Activated CD4-positive, alpha-beta T cell treated with anti-CD3 and anti-CD28 coated beads, Interleukin-2, amount 50 U/mL, for 16 hours (primary cell): ENCODE measurements at regions not wholly inside any gene's neighbourhood (a gene's known extent, or its start where the extent isn't known, plus 50 kb on each side); places are given as distances from the start of the nearest gene placed in this dataset.
"Not testable (repeated sequence)": the region's sequence is repeated elsewhere in the genome, so short reads cannot be mapped to it uniquely, and the experiment has no call there.

ENCODE experiments used
- DNase-seq: peaks from one replicate; pipeline ENCODE4 v3.0.0-alpha.2; 2020

DNA sequence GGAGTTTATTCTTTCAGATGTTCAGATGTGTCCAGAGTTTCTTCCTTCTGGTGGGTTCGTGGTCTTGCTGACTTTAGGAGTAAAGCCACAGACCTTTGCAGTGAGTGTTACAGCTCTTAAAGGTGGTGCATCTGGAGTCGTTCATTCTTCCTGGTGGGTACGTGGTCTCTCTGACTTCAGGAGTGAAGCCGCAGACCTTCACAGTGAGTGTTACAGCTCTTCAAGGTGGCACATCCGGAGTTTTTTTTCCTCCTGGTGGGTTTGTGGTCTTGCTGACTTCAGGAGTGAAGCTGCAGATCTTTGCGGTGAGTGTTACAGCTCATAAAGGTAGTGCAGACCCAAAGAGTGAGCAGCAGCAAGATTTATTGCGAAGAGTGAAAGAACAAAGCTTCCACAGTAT, 1263.2 kb downstream of the REEP3 start:
- DNase-seq, result not testable (repeated sequence)

DNA sequence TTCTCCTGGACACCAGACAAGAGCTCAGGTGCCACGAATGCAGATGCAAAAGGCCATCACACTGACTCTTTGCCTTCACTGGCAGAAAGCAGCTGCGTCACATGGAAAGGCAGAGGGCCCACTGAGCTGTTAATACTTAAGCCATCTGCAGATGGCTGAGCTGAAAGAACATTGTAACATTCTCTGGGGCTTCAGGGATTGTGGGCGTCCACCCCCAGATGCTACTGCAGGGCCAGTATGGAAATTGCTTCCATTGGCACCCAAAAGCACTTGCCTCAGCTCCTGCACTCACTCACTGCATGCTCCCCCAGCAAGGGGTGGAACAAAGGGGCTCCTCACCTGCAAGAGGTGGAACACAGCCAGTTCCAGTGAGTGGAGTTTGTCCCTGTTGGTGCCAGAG, 1264.6 kb downstream of the REEP3 start:
- DNase-seq, result no peak

DNA sequence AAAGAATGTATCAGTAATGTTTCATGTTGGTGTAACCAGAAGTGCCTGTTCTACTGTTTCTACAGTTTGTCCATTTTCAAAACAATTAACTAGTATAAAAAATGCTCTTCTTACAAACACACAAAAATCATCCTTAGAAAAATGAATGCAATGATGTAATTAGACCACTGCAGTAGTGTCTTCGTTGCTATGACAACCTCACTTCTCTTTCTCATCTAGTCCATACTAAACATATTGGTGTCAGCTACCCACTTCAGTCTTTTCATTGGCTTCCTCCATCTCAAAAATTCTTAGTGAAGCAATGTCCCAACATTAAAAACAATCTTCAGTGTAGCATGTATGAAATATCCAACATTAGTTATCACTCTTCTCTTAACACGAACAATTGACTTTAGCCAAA, 1265.8 kb downstream of the REEP3 start:
- DNase-seq, result no peak

DNA sequence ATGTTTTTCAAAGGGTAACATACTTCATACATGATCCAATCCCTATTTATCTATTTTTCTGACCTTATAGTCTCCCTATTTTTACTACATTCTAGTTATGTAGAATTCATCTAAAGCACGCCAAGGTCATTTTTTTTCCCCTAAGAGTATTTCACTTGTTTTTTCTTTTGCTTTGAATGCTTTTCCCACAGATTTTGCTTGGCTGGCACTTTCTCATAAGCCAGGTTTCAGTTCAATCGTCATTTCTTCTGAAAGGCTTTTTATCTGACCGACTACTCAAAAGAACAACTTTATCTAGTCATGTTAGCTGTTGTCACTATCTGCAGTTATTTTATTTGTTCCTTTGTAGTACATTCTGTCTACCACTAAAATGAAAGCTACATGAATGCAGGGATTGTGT, 1274.6 kb downstream of the REEP3 start:
- DNase-seq, result no peak

DNA sequence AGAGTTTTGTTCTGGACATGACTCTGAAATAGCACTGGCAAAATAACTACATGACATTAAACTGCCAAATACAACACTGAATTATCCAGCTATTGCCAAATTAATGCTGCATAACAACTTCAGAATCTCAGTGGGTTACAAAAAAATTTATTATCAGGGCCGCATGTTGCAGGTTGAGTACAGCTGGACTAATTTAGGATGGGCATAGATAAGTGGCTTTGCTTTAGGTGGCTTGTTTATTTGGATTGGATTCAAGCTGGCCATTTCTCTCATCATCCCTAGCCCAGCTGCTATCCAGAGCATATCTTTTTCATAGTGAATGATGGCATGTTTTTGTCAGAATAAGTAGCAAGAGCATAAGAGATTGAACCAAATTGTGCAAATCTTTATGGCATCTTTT, 1277.1 kb downstream of the REEP3 start:
- no peak for DNase-seq

DNA sequence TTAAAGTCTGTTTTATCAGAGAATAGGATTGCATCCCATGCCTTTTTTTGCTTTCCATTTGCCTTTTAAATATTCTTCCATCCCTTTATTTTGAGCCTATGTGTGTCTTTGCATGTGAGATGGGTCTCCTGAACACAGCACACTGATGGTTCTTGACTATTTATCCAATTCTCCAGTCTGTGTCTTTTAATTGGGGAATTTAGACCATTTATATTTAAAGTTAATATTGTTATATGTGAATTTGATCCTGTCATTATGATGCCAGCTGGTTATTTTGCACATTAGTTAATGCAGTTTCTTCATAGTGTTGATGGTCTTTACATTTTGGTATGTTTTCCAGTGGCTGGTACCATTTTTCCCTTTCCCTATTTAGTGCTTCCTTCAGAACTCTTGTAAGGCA, 1287.0 kb downstream of the REEP3 start:
- not testable (repeated sequence) for DNase-seq

DNA sequence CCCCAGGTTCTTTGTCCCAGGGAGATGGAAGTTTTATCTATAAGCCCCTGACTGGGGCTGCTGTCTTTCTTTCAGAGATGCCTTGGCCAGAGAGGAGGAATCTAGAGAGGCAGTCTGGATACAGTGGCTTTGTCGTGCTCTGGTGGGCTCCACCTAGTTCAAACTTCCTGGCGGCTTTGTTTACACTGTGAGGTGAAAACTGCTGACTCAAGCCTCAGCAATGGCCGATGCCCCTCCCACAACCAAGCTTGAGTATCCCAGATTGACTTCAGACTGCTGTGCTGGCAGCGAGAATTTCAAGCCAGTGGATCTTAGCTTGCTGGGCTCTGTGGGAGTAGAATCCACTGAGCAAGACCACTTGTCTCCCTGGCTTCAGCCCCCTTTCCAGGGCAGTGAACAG, 1288.8 kb downstream of the REEP3 start:
- not testable (repeated sequence) for DNase-seq

DNA sequence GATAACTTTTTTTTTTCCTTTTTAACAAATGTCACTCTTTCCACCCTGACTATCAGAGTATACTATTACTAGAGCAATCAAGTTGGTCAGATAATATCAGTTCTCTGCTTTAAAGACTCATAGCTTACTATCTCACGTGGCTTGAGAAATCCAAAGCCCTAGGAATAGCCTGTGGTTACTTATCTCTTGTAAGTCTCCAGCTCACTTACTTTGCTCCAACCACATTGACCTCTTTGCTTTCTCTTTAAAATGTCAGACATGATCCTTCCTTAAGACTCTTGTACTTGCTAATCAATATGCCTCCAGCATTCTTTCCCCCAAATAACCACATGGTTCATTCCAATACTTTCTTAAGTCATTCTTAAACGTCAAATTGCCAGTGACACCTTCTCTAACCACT, 1292.2 kb downstream of the REEP3 start:
- DNase-seq, result no peak

DNA sequence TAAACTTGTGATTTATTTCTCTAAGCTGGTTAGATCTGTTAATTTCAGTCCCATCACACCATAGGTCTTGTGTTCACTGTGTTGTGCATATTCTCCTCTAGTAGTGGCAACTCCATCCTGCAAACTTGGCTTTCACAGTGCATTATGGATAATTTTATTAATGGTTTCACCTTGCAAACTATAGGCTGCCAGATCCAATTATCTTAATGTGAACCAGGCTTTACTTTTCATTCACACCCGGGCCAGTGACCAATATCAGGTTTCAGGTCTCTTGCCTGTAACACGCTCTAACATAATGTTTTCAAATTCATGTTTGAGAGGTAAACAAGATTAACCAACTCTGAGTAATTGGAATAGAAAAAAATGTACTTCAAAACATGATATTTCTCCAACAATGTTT, 1293.0 kb downstream of the REEP3 start:
- DNase-seq, result no peak

DNA sequence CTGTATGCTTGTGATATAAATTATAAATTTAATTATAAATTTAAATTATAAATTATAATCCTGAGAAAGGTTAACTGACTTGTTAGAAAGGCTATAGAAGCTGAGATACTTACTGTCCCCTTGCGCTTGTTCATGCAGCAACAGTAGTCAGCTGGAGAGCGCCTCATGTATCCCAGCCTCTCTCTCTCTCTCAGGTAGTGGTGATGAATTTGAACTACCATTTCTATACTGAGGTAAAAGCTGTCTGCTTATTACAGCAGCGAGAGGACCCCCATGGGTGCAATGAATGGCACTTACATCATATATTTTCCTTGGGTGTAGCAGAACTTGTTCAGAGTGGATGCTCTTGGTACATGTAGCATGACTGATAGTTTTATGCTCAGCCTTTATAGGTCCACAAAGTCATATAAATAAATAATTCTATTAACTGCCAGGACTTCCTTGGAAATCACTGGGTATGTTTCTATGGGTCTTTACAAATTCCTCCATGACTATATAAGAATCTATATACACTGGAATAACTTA, 1308.7 kb downstream of the REEP3 start:
- DNase-seq, result no peak

DNA sequence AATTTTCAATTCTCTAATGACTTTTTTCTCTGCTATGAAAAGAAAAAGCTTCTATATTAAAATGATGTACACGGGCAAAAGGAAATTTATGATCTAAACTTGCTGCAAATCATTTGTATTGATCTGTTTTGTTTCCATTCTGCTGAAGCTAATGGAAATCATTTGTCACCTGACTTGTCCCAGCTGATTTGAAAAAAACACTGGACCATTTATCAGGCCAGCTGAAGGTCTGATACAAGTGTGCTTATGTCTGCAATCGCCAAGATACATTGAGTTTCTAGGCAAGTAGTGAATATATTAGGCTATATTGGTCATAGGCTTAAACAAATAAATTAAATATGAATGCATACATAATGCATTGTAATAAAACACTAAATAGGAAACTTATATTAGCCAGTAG, 1309.7 kb downstream of the REEP3 start:
- DNase-seq, result no peak

DNA sequence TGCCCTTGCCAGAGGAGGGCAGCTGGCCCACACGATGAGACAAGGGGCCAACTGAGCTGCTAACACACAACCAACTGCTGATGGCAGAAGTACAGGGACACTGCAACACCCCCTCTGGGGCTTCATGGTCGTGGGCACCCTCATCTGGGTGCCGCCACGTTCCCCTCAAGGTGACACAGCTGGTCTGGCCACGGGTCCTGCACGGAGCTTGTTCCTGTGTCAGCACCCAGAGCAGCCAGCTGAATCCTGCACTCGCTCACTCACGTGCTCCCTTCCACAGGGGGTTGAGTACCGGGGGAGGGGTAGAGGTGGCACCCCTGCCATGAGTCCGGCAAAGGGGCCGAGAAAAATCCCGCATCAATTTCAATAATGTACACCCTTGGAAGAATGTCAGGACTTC, 1319.1 kb downstream of the REEP3 start:
- no peak for DNase-seq

DNA sequence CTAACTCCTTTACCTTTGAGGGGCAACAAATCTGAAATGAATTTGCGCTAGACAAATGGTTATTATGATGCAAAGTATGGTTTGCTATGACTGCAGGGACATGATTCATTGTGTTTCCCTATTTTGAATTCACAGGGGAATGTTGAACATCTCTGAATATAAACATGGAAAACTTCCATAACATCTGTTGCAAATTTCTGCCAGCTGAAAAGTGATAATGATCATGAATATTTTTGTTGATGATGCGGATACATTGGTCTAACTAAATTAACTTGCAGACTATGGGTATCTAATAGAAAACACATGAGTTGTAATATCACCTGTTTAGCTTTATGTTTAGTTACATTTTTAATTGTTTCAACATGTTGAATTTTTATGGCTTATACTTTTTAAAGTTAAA, 1325.5 kb downstream of the REEP3 start:
- no peak for DNase-seq

DNA sequence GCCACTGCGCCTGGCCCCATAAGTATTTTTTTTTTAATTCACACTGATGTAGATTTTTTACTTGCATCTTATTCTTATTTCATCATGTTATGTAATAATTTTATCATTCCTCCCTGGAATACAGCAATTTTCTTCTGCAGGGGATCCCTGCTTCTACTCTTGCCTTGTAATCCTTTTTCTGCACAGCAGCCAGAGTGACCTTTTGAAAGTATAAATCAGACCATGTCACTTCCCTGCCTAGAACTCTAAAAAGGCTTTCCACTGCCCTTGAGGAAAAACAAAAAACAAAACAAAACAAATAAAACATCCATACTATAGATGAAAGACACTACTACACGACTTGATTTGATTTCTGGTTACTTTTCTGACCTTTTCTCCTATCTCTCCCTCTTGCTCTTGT, 1334.7 kb downstream of the REEP3 start:
- no peak for DNase-seq

DNA sequence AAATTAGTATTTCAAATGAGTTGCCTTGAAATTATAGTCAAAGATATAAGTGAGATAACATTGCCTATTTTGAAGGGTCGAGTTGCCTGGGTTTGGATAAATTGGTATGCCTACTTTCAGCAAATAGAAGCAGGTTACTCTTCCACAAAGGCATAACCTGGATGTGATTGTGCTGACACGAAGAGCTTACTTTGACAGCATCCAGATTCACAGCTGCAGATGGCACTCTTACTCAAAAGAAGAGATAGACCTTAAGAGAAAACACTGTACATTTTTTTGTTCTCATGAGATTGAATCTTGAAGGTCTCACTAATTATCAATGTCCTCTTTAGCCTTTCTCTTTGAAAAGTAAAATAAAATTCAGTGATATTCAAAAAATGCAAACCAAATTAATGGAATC, 1338.7 kb downstream of the REEP3 start:
- DNase-seq, result no peak

DNA sequence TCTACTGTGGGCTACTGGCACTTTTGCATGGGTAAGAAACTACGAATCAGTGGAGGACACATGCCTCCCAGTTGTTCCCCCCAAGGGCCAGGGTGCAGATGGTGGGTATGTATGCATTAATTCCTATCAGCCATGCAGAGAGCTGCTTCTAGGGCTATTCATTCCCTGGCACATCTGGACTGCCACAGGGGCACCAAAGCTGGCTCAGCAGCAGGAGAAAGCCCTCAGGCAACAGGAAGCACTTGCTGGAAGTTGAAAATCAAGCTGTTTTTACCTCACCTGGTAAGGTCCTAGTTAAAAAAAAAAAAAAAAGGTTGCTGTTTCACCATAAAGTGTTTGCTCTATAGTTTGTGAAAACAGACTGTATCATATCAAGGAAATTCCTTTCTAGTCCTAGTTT, 1342.6 kb downstream of the REEP3 start:
- no peak for DNase-seq

DNA sequence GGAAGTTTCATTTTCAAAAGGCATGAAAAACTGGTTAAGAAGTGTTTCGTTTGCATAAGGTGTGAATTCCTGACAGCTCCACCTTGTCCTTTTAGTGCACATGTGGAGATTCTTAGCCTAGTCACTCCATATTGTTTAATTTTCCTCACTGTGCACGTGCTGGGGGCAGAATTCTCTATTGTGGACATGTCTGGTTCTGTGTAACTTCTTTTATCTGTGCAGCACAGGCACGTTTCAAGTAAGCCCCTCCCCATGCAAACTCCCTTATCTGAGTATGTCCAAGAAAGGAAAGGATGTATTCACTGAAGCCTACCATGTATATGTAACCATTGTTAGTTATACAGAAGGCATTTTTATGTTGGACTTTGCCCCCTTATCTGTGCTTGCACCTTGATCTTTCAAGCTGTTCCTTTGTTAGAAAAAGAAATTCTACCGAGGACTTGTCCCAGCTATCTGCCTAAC, 1346.3 kb downstream of the REEP3 start:
- no peak for DNase-seq

DNA sequence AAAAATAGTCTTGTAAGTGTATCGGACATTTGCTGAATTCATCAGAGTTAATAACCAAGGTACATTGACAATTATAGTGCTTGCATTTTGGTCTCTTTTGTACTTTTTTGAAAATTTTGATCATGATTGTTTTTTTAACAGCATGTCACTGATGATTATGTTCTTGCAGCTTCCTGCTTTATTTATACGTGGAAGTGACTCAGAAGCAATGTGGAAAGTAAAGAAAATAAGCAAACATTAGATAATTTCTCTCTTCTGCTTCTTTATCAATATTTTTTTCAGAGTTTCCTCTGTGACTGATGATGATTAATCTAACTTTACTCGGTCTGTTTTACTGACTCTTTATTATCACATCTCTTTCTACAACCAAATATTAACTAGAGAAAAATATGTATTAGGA, 1351.9 kb downstream of the REEP3 start:
- DNase-seq, result no peak

DNA sequence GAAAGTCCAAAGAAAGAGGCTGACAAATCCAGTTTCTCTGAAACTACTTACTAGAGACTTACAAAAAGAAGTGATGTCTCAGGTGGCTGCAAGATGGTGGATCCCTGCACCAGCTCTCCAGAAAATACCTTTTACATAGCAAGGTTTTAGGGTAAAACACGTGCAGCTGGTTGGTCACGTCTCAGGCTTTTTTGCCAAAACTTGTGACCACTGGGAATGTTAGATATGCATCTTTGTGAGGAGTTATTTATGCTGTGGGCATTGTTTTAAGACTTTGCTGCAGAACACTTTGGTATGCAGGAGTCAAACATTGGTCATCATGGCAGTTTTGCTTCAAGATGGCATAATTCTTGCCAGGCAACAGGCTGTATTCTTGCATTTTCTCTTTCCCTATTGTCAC, 1352.8 kb downstream of the REEP3 start:
- DNase-seq, result no peak

DNA sequence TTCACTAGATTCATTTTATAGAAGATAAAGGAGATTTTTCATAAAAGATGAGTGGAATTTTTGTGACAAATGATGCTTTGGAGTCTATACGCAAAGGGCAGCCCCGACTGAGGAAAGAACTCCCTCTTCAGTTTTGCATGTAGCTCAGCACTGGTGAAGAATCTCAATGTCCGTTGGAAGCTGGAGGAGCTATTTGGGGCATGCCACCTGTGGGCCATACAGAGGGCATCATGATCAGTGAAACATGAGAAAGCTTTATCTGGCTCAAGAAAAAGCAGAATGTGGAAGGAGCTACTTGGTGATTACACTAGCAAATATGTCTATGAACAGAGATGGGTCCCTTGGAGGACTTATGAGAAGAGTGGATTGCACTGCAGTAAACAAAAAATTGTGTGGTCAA, 1359.3 kb downstream of the REEP3 start:
- no peak for DNase-seq

DNA sequence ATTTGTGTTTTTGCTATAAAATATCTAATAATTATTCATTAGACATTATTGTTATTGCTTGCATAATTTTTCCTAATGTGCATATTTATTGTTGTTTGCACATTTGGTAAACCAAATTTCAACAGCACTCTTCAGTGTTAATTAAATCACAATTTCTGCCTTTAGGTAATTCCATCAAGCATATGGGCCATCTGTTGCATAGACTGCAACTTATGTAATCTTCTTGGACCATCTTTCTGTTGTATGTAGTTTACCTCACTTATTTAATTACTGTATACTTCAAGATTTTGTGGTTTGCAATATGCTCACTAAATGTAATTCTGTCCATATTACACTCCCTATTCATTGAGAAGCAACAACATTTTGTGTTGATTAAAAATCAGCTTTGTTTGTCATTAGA, 1360.1 kb downstream of the REEP3 start:
- DNase-seq, result no peak

DNA sequence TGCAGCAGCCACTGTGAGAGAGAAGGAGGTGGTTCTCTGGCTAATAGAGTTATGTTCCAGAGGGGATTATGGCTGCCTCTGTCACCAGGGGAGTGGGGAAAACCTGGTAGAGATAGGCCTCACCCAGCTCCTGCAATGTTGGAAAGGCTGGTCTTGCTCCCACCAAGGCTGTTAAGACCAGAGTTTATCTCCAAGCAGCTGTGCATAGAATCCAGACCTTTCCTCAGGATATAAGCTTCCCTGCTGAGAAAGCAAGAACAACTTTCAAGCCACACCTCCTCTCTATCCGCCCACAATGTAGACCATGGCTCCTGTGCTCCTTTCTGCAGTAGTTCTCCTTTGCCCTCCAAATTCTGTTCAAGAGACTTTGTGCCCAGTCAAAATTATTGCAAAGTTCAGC, 1375.4 kb downstream of the REEP3 start:
- no peak for DNase-seq

DNA sequence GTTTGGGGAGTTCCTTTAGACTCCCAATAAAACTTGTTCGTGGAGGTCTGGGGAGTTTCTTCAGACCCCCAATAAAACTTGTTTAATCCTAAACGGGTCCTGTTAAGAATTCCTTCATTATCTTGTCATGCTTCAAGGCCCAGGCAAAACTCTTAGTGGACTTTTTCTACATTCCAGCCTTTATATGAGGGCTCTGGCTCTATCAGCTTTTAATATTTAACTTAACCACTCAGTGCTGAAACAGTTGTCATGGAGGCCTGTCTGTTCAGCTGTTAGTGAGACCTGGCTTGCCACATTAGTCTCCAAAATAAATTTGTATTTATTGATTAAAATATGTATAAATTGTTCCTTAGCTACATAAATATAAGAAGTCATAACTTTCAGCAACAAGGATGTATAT, 1385.1 kb downstream of the REEP3 start:
- DNase-seq, result not testable (repeated sequence)

DNA sequence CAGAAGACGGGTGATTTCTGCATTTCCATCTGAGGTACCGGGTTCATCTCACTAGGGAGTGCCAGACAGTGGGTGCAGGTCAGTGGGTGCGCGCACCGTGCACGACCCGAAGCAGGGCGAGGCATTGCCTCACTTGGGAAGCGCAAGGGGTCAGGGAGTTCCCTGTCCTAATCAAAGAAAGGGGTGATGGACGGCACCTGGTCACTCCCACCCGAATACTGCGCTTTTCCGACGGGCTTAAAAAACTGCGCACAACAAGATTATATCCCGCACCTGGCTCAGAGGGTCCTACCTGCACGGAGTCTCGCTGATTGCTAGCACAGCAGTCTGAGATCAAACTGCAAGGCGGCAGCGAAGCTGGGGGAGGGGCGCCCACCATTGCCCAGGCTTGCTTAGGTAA, 1403.1 kb downstream of the REEP3 start:
- not testable (repeated sequence) for DNase-seq

DNA sequence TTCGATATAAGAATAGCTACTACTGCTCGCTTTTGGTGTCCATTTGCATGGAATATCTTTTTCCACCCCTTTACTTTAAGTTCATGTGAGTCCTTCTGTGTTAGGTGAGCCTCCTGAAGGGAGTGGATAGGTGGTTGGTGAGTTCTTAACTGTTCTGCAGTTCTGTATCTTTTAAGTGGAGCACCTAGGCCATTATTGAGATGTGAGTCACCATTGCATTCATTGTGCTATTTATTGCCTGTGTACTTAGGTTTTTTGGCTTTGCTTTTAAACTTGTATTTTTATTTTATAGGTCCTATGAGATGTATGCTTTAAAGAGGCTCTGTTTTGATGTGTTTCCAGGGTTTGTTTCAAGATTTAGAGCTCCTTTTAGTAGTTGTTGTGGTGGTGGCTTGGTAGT, 1430.8 kb downstream of the REEP3 start:
- DNase-seq, result no peak

DNA sequence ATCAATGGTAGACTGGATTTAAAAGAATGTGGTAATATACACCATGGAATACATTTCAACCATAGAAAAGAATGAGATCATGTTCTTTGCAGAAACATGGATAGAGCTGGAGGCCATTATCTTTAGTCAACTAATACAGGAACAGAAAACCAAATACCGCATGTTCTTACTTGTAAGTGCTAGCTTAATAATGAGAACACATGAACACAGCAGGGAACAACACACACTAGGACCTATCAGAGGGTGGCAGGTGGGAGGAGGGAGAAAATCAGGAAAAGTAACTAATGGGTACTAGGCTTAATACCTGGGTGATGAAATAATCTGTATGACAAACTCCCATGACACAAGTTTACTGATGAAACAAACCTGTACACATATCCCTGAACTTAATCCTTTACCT, 1435.2 kb downstream of the REEP3 start:
- no peak for DNase-seq
